ENCODE measurements at regions not wholly inside any gene's neighbourhood (a gene's known extent, or its start where the extent isn't known, plus 50 kb on each side); places are given as distances from the start of the nearest gene placed in this dataset.

GRCh38 chr3:72459588-72459987, 388.7 kb downstream of the SHQ1 start:
- no peak for DNase-seq

DNA sequence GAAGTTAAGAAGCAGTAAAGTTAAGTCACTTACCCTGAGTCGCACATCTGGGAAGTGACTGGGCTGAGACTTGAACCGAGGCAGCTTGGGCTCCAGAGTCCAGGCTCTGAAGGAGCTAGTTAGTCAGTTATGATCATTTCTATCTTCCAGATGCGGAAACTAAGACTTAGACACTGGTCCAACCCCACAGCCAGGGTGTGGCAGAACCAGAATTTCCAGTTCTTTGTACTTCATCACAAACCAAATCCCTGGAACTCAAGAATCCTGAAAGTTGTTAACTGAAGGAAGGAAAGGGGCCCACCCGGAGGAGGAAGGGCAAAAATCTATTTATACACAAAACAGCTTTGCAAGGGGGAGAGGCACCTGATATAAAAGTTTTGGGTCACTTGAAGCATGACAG, 389.9 kb downstream of the SHQ1 start:
- DNase-seq, result no peak

DNA sequence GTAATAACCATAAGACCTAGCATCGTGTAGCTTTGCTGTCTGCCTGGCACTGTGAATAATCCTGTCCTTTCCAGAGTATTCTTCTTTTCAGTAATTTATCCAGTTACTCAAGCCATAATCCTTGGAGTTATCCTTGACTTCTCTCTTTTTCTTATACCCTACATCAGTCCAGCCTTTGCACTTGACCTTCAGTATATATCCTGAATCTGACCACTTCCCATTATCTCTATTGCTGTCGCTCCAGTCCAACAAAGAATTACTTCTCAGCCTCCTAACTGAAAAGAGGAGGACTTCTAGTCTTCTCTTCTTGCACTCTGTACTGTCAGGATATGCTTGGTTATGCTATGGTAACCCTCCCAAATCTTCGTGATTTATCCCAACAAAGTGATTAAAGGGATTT, 393.8 kb downstream of the SHQ1 start:
- no peak for DNase-seq

GRCh38 chr3:72453706-72454105, 394.5 kb downstream of the SHQ1 start:
- DNase-seq, result no peak

- DNase-seq, result no peak
Measured at GRCh38 chr3:72452745-72453144, 395.5 kb downstream of the SHQ1 start.

GRCh38 chr3:72451841-72452240, 396.4 kb downstream of the SHQ1 start:
- DNase-seq, result no peak

- no peak for DNase-seq
Measured at GRCh38 chr3:72449551-72449950, 398.7 kb downstream of the SHQ1 start.

DNA sequence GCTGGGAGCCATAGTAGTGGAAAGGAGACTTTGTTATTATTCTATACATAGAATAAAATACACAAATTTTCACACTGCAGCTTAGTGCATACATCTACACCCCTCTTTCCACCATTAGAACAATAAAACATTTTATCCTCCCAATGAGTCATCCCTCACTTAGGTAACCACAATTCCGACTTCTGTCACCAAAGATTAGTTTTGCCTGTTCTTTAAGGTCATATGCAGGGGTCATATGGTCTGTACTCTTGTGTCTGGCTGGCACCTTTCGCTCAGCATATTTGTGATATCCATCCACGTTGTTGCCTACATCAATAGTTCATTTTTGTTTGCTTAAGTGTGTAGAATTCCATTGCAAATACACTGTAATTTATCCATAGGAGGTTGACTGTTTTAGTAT, 399.4 kb downstream of the SHQ1 start:
- no peak for DNase-seq

- DNase-seq, result no peak
Measured at GRCh38 chr3:72448375-72448823, 399.8 kb downstream of the SHQ1 start.

GRCh38 chr3:72447059-72447946, 400.9 kb downstream of the SHQ1 start:
- DNase-seq, result peak; percentile 85

GRCh38 chr3:72446218-72447058, 401.8 kb downstream of the SHQ1 start, which contains the start of gene RYBP:
Gene RYBP, minus strand, starts transcription at chr3:72446621.
- peak; percentile 55 for DNase-seq

DNA sequence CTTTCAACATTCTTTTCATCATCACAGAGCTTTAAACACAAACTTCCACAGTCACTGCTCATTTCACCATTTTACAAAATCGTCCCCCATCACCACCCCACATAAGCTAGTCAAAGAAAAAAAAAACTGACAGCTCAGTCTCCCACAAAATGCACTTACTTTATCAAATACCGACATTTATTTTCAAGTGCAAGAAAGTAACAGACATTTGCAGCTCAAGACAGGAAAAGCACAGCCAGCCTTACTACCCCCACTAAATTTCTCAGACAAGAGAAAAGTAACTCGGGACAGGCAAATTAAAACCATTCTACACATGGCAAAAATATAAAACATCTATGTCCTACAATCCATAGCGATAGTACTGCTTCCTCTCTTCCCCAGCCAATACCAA, 402.4 kb downstream of the SHQ1 start:
- DNase-seq, result no peak

GRCh38 chr3:72444656-72445223, 403.5 kb downstream of the SHQ1 start:
- no peak for DNase-seq

GRCh38 chr3:72442759-72443158, 405.5 kb downstream of the SHQ1 start:
- no peak for DNase-seq

DNA sequence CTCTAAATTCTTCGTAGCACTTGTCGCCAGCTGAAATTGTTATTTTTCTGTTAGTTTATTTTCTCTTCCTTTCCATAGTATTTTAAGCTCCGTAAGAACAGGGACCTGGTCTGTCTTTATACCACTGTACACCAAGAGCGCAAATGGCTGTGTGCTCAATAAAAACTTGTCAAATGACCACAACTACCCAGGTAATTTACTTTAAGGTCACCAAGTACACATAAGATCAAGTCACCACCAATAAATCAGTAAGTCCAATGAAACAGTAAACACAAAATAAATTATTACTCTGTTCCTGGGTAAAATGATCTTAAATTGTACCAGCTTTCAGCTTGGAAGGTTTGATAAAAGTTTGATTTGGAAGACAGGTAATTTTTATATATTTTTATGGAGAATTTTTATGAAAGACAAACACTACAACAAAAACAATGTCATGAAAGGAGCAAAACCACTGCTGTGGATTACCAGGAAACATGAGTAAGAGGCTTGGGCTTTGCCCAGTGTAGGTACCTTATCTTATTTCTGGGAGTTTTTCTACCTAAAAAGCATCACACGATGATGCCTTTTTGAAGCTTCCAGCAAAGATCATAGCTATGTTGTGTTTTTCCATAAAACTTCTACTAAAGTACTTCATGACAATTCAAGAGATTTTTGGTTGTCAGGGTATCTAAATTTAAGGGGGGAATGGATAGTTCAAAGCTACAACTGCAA, 406.8 kb downstream of the SHQ1 start:
- DNase-seq, result no peak

DNA sequence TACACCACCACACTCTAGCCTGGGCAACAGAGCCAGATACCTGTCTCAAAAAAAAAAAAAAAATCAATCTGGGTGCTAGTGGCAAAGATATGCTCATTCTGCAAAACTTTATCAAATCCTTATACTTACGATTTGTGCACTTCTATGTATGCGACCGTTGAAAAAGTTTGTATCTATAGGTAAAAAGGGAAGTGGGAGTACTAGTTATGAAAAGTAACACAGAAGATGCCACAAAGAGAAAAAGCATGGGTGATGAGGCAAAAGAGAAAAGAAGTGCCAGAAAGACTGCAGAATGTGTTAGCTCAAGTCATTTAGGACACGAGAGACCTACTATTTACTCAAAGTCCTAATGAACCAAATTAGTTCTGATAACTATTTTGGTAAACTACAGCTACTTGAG, 407.8 kb downstream of the SHQ1 start:
- DNase-seq, result no peak

GRCh38 chr3:72439321-72440183, 408.7 kb downstream of the SHQ1 start:
- DNase-seq, result no peak

DNA sequence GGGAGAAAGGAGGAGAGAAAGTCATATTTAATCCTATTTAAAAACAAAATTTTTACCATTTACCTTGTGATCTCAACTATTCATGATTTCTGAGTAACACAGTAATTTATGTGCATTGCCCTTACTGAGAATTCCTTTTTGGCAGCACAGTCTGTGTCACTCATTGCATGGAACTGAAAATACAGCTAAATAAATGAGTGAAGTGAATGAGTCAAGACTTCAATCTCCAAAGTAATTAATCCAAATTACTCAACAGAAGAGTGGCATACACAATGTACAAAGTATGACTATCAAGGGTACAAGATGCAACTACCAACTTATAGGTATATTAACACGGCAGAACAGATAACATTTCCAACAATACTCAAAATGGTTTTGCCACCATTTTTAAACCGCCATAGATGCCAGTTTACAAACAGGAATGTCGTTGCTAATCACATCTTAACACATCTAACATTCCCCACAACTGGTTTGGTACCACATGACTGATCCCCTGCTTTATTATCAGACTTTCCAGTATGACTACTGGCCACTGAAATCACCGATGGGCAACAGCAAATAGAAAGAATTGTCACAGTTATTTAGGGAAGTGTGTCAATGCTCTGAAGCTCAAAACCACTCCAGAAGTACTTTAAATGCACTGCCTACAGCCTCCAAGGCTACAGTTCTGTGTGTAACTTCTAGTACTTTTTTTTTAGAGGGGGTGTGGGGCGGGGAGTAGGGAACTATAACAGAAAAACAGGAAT, 410.4 kb downstream of the SHQ1 start:
- no peak for DNase-seq

GRCh38 chr3:72436863-72437592, 411.2 kb downstream of the SHQ1 start:
- no peak for DNase-seq

Measured in muscle of arm (tissue), 1 donor.